GM12872 (cell line): ENCODE measurements at regions not wholly inside any gene's neighbourhood (a gene's known extent, or its start where the extent isn't known, plus 50 kb on each side); places are given as distances from the start of the nearest gene placed in this dataset.

Source experiments
- CTCF ChIP-seq: IDR thresholded peaks from 3 replicates; pipeline ENCODE4 v1.5.1; 2011; ENCODE audit warnings: low read depth, mild to moderate bottlenecking, low read length, moderate library complexity; ENCODE audit not compliant: insufficient read depth

- TF ChIP-seq CTCF: no peak
Observed at GRCh38 chr4:23365871-23366556, 523.8 kb downstream of the PPARGC1A start.

- TF ChIP-seq CTCF: no peak
Observed at GRCh38 chr4:23365086-23365485, 524.8 kb downstream of the PPARGC1A start.

GRCh38 chr4:23364167-23364566 lies 525.7 kb downstream of the PPARGC1A start:
- TF ChIP-seq CTCF: no peak

GRCh38 chr4:23361453-23361852 lies 528.4 kb downstream of the PPARGC1A start:
- TF ChIP-seq CTCF: no peak

- TF ChIP-seq CTCF: no peak
Observed at GRCh38 chr4:23360718-23361117, 529.1 kb downstream of the PPARGC1A start.

- TF ChIP-seq CTCF: no peak
Observed at GRCh38 chr4:23355258-23355657, 534.6 kb downstream of the PPARGC1A start.

- no peak for TF ChIP-seq CTCF
Observed at GRCh38 chr4:23353200-23353599, 536.6 kb downstream of the PPARGC1A start.
